Hematopoietic multipotent progenitor cell treated with erythropoietin and hydrocortisone succinate and interleukin-3 and kit ligand, for 15 days (in vitro differentiated cells): ENCODE measurements at regions not wholly inside any gene's neighbourhood (a gene's known extent, or its start where the extent isn't known, plus 50 kb on each side); places are given as distances from the start of the nearest gene placed in this dataset.

Source experiments
- DNase-seq: peaks from one replicate; pipeline ENCODE4 v3.0.0-alpha.2; 2015; ENCODE audit warnings: low spot score

DNA sequence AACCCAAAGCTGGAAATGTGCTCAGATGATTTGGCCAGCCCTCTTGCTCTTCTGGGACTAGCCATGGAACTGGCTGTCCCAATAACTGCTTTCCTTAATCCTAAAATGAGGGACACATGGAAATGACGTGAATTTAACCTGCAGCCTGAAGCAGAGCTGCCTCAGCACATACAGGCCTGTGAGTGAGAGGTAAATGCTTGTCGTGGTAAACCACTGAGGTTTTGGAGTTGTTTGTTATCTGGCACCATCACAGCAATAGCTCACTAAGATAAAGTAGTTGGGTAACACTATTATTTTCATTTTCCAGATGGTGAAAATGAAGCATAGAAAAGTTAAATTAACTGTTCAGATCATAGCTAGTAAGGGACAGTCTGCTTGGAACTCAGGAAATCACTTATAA lies 333.4 kb upstream of the CHD6 start:
- no peak for DNase-seq

DNA sequence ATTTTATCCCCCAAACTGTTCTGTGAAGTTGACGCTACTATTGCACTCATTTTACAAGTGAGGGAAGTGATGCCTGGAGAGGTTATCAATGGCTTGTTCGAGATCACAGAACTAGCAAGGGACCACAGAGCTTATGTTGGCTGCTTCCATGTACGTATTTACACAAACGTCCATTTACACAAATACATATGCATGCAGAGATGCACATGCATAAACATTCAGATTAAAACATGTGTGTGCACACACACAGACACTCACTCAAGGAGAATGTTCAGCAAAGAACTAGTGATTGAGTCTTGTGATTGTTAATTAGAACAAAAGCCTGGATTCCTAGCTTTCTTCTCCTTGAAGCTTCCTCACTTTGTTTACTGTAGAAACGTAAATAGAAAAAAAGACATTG lies 321.5 kb upstream of the CHD6 start:
- no peak for DNase-seq

DNA sequence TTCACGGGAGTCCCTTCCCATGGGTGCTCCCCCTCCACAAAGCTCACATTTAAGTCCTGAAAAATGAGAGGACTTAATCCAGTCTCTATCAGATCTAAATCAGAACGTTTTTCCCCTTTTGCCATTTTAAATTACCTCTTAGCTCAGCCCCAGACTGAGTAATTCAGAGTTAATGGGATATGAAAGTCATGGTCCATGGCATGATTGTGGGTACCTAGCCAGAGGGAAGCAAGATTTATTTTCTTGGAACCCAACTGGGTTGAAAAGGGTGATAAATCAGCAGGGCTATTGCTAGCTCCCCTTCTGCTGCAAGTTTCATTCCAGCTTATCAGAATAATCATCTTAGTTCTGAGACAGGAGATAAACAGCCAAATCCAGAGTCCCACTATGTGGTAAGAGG lies 320.2 kb upstream of the CHD6 start:
- no peak for DNase-seq

DNA sequence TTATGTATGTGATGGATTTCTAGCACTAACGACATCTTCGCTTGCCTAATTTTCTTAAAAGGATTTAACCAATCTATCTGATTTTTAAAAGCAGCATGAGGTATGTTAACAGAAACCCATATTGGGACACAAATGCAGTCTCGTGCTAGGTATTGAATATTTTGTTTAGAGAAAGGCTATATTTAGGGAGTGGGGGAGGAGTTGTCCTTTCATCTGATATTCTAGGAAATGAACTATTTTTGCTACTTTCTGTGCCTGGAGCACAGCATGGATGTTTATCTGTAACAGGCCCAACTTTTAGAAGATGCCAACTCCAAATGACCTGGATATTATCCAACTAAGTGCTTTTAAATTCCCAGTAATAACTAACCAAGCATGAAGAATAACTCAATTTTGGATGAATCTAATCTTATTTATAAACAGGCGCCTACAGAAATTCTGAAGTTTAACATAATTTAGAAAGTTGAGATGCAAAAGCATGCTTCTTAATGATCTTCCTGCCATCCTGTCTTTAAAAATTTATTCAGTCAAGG lies 317.1 kb upstream of the CHD6 start:
- no peak for DNase-seq

DNA sequence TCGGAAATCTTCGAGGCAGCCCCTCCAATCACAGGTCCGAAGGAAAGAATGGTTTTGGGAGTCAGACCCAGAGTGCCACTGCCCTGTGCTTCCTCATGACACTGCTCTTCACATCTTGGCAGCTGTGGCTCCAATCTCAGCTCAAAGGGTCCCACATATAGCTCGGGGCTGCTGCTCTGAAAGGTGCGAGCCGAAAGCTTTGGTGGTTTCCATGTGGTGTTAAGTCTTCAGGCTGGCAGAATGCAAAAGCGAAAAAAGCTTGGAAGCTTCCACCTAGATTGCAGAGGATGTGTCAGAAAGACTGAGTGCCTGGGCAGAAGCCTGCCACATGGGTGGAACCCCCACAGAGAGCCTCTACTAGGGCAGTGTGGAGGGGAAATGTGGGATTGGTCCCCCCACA lies 314.3 kb upstream of the CHD6 start:
- DNase-seq, result no peak

DNA sequence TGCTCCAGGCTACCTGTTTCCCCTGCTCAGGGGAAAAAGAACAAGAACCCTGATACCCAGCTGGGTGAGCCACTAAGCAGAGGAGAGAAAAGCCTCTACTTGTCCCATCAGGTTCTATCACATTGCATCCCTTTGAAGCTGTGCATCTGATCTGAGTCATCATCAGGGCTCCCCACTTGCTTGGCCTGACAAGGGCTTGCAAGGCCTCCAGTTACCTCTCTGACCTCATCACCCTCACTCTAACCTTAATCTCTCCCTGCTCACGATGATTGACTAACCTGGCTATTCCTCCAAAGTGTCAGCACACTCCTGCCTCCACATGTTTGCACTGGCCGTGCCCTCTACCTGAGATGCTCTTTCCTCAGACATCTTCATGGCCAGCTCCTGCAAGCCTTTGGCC lies 309.5 kb upstream of the CHD6 start:
- DNase-seq, result no peak

DNA sequence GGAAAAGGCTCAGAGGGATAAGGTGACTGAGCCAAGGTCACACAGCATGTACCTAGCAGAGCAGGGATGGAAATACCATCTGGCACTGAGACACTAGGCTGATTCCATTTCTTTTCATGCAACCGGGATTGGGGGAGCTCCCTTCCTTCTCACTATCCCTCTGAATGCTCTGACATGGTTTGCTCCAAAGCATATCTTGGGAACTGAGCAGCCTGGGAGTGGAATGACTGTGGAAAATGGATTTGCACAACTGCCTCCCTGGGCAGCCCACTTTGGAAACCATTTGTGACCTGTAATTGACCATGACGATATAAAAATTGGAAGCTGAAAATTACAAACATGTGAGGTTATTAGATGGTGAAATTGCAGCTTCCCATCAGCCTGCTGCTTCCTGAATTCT lies 309.0 kb upstream of the CHD6 start:
- no peak for DNase-seq

DNA sequence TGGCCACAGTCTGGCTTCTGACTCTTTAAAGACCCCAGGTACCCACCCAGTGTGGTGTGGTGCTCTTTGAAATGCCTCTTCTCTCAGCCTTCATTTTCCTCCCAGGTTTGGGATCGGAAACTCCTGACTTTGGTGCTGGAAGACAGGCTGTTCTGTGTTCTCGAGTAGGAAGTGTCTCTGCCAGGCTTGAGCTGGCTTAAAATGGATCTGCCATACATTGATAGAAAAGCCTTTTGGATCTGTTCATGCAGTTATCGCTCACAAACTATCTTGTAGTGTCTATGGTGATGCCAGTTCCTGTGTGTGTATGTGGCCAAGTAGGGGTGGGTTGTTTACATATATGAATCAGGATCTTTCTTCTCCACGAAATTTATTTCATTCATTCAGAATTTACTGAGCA lies 307.3 kb upstream of the CHD6 start:
- DNase-seq, result no peak

DNA sequence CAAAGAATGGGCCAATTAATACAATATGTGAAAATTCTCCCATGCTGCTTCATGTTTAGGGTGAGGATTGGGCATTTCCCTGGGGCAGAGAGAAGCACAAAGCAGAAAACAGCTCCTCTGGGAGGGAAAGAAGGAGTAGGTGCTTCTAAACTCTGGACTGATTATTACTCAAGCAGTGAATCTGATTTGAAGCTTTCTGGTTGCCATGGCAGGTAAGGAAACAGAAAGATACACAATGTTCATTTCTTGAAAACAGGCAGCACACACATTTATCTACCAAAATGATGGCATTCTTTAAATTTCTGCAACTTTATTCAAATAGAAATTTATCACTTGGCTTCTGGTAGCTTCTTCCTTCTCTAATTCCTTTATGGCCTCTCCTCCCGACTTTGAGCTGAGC lies 305.4 kb upstream of the CHD6 start:
- no peak for DNase-seq

DNA sequence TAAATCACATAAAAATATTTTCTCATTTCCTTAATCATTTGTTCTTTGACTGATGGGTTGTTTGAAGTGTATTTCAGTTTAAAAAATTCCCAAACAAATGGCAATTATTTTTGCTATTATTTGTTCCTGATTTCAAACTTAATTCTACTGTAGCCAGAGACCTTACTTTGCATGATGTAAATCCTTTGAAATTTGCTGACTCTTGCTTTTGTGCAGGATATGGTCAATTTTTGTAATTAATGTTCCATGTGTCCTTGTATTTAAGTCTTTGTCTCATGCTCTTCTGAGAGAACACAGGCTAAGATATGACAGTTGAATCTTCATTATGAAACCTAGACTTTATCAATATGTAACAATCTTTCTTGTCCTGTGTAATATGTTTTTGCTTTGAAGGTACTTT lies 295.0 kb upstream of the CHD6 start:
- no peak for DNase-seq

DNA sequence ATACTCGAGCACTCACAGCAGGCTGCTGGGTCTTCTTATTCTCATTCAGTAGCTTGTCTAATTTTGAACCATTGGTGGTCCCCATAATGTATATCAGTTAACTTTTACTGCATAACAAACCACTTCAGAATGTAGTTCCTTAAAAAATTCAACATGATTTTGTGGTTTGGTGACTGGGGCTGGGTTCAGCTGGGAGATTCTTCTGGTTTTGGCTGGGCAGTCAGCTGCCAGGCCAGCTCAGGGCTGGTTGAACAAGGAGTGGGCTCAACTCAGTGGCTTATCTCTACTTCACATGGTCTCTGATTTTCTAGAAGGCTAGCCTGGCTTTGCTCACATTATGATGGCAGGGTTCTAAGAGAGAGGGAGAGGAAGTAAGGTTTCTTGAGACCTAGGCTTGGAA lies 292.4 kb upstream of the CHD6 start:
- no peak for DNase-seq

DNA sequence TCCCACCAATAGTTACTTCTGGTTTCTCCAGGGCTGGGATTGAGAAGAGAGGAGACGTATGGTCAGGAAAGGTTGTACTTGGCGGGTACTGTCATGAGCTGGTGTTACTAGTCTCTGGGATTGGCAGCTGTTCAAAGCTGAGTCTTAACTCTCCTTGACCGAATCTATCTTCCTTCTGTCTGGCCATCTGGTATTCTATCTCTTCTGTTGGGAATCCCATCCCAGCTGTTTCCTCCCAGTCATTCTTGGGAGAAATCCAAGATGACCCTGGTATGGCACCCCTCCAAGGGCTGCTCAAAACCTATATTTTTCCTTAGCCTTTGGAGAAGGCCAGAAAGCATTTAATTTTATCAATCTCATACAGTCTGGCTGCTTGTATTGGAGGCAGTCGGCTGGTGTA lies 287.0 kb upstream of the CHD6 start:
- DNase-seq, result no peak

DNA sequence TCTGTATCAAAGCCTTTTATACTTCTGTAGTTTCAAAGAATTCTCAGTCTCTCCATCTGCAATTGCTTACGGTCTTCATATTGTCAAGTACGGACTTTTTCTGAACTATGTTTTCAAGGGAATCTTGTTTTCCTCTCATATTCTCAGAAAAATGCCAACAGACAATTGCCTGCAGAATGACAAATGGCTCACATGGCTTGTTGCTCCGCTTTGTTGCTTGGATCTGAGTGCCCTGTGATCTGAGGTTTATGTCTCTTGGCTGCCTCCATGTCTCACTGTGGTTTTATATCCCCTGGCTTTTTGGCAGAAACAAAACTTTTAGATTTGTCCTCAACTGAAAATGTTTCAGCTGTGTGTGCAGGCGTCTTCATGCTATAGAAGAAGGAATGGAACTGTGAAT lies 285.4 kb upstream of the CHD6 start:
- no peak for DNase-seq

DNA sequence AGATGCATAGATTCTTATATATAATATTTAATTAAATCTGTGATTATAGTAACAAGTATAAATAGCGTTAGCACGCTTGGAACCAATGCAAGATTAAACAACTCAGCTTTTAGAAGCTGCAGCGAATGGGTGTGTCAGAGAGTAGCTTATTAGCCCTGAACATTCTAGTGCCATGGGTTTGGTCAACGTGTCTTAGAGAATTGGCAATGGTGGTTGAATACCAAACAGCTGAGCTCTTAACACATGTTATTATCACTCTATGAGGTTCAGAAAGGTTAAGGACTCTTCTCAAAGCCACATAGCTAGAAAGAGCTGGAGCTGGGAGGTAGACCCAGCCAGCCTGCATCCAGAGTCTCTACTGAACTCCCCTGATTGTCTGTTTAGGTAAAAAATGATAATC lies 284.2 kb upstream of the CHD6 start:
- no peak for DNase-seq

DNA sequence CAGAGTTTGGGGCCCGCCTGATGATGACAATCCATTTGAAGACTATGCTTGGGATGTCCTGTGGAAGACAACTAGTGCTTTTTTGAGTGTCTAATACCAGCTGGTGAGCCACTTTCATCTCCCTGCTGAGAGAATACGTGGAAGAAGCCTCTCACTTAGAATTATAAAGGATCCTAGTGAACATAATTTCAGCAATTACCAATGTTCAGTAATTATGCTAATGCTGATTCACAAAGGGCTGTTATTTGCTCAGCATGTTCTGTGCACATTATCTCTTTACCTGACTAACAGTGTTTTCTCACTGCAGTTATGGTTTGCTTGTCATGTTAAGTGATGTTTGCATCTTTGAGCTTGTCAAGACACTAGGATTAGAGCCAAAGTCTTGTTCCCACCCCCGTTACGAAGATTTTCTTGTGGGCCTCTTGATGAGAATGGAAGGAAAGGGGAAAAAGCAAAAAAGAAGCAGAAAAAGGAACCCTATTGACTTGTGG lies 282.1 kb upstream of the CHD6 start:
- no peak for DNase-seq

DNA sequence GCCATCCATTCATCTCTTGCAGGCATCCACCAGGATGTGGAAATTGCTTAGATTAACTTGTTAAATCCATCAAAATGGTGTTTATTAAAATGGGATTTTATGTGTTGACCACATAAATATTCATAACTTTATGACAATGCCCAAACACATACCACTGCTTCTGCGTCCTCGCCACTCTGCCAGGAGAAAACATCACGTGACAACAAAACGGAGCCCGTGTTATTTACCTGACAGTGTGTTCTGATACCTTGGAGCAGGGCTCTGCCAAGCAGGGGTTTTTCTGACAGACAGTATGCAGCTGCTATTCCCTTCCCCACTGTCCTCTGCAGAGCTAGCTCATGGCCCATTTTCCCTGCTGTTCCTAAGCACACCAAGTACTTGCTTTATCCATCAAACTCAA lies 279.5 kb upstream of the CHD6 start:
- no peak for DNase-seq

DNA sequence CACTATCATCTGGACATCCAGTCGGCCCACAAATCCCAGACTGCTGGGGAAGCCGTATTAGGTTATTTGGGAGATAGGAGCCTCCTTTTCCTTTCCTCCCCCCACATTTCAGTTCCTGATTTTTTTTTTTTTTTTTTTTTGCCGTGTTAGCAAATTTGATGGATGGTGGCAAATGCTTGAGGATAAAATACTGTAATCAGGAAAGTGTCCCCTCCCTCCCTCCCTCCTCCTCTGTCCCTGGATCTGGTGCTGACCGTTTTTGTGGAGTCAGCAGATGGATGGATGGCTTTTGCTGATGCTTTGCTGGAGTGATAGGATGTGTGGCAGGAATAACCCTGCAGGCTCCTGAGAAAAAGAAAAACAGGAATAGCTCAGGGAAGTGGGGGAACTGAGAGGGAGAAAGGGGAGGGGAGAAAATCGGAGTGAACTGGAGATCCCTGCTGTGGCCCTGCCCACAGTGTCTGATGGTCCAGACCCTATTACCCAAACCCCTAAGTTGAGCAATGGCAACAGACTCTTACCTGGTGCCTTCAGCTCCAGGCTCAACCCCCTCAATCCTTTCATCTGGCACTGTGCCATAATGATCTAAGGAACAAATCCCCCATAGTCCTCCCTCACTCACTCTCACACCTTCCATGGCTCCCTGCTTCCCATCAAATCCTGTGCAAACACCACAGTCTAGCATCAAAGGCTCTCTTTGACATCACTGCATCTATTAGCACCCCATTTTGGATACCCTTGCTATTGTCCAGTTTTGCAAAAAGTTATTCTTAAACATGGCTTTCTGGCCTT lies 277.3 kb upstream of the CHD6 start:
- no peak for DNase-seq

DNA sequence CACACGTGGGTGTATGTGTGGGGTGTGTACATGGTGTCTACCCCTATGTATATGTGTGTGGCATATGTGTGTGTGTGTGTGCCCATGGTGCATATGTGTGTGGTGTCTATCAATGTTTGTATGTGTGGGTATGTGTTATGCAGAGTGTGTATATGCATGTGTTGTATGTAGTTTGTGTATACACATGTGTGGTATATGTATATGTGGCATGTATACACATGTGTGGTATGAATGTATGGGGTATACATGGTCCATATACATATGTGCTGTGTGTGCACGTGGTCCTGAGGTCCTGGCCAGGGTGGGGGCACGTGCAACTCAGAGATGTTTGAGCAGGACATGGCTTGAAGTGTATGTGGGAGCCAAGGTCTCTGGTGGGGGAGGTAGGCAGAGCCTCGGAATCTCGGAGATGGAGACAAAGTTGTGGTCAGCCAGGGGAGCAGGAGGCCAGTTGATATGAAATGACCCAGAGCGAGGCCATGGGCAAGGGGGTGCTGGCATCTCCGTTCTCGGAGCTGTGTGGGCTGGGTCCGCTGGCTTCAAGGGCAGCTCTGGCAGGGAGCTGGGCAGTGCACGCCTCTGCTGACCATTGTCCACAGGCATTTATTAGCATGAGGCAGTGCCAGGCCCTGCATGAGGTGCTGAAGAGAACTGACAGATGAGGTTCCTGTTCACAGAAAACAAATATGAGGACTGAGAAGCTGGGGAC lies 276.2 kb upstream of the CHD6 start:
- no peak for DNase-seq

DNA sequence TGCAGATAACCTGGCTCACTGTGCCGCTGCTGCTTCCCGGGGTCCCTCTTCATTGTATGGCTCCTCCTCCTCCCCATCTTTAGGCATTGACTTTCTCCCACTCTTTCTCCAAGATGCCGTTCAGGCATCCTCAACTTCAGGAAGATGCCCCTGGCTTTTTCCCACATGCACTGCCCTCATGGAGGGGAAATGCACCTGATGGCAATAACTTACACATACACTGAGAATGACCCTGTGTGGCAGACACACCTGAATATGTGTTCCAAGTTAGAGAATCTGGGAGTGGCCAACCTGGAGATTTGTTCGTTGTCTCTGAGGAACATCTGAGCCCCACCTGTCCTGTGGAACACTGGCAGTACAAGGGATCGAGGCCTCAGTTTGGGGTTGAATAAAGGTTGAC lies 273.9 kb upstream of the CHD6 start:
- no peak for DNase-seq

DNA sequence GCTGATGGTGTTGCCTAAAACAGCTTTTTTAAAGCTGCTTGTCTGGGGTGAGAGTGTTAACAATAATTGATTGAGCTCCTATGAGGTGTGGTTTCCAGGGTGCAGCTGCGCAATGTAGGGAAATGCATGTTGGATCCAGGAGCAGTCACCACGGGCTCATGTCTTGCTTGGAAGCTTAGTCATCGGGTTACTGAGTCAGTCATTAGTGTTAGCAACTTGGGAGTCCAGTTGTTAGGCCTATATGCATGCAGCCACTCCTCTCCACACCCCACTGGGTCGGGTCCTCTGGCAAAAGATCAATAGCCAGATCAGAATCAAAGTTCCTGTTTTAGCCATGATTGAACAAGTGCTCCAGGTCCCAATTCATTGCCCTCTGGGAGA lies 271.7 kb upstream of the CHD6 start:
- DNase-seq, result no peak

DNA sequence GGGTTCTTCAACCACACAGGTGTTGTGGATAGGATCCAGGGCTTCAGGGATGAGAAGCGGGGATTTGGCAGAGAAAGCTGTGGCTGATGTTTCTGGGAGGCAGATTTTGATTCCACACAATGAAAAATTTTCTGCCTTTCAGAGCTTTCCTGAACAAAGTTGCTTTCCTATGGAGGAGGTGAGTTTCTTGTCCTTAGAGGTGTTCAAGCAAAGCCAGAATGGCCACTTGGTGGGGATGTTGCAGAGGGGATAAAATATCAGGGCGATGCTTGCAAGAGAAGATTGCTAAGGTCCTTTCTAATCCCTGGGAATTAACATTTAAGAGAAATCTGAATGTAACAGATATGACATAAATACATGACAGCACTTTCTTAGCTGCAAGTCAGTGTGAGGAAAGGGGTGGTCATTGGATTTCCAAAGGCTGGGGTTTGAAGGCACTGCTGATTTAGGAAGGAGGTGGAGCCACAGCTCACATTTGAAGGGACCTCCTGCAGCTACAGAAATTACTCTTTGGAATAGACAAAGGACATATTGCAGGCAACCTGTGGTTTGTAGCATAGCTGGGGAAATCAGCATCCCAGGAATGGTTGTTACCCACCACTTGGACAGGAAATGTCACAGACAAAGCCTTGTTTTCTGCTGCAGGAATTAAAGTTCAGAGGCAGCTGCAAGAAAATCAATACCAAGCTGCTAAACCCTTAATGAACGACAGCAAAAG lies 271.1 kb upstream of the CHD6 start:
- DNase-seq, result no peak

DNA sequence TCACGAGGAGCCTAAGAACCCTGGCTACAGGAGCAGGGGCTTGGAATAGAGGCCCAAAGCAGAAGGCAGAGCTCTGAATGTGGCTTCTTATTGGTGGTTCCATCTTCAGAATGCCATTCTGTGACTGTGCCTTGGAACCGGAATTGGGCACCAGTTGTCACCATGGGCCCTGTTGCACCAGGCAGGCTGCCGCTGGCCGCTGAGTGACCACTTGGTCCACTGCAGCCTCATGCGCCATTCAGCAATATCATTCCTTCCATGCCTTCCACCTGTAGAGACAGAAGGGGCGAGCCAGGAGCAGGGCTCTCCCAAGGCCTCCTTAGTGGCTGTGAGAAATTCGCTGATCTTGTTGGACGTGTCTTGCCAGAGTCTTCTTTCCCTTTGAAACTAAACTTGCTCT lies 270.3 kb upstream of the CHD6 start:
- no peak for DNase-seq

DNA sequence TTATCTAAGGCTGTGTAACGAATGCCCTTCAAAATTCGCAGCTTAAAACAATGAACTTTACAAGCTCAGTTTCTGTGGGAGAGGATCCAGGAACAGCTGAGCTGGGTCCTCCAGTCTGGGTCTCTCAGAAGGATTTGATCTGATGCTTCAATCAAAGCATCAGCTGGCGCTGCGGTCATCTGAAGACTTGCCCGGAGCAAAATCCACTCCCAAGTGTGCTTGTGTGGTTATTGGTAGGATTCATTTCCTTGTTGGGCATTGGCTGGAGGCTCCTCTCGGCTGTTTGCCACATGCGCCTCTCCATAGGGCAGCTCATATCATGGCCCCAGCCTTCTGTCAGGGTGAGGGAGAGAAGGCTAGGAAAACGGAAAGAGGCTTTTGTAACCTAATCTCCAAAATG lies 269.3 kb upstream of the CHD6 start:
- DNase-seq, result no peak
